ENCODE measurements at regions not wholly inside any gene's neighbourhood (a gene's known extent, or its start where the extent isn't known, plus 50 kb on each side); places are given as distances from the start of the nearest gene placed in this dataset.

- H4K20me1 ChIP-seq (ENCODE audit: control insufficient read depth, extremely low read depth, insufficient read depth, low read length), result no peaks in the 10 kb centered on the region
- no peaks in the 10 kb centered on the region for H3K9me3 ChIP-seq (ENCODE audit: control insufficient read depth, low read depth, low read length)
- TF ChIP-seq CTCF (optimal IDR thresholded peaks at IDR 0.05 in 1 of 3, IDR thresholded peaks at IDR 0.05 in 1 of 3, conservative IDR thresholded peaks at IDR 0.05 in 1 of 3; ENCODE audit: extremely low read depth in 1 of 3, insufficient read depth in 2 of 3, low read length in 3 of 3), result no peak
- TF ChIP-seq EZH2 (IDR thresholded peaks at IDR 0.05; ENCODE audit: low read length), result no peak
- no peak overlapping the region for H3K4me3 ChIP-seq (ENCODE audit: control insufficient read depth in 2 of 3, extremely low read depth in 1 of 3, insufficient read depth in 2 of 3, low read depth in 1 of 3, low read length in 3 of 3)
- H3K36me3 ChIP-seq (ENCODE audit: control insufficient read depth in 2 of 2, extremely low read depth in 1 of 2, insufficient read depth in 2 of 2, low read length in 2 of 2), result no peaks in the 10 kb centered on the region
- H3K9me1 ChIP-seq (ENCODE audit: control insufficient read depth, extremely low read depth, insufficient read depth, low read length), result no peaks in the 10 kb centered on the region
- H3K9ac ChIP-seq (ENCODE audit: control insufficient read depth, extremely low read depth, insufficient read depth, low read length), result no peak overlapping the region
- H3K27me3 ChIP-seq (ENCODE audit: control insufficient read depth, extremely low read depth, insufficient read depth, low read length), result no peaks in the 10 kb centered on the region
- DNase-seq (ENCODE audit: low read depth, low spot score), result no peak
- H3K27ac ChIP-seq (ENCODE audit: control insufficient read depth, insufficient read depth, low read length), result no peak overlapping the region
- dilution Hi-C loops (cut with MboI; ENCODE audit: extremely low pct_ligation_motif_present, low sequenced_read_pairs), result no loop called here
- H3K4me1 ChIP-seq (ENCODE audit: control insufficient read depth, extremely low read depth, insufficient read depth, low read length), result no peaks in the 10 kb centered on the region
- no peaks in the 10 kb centered on the region for H3K79me2 ChIP-seq (ENCODE audit: control insufficient read depth, insufficient read depth, low read length)
- H2AFZ ChIP-seq (ENCODE audit: control insufficient read depth, low read length), result no peak overlapping the region
- no peak overlapping the region for H3K4me2 ChIP-seq (ENCODE audit: control insufficient read depth, extremely low read depth, insufficient read depth, low read depth, low read length)
- FAIRE-seq, result no peak
These were observed 991.6 kb downstream of the SLC6A15 start for GRCh38 chr12:83920821-83921547.

GRCh38 chr12:83919081-83919480 lies 993.5 kb downstream of the SLC6A15 start:
- no peak for FAIRE-seq

More at GRCh38 chr12:83919081-83919480, 993.5 kb downstream of the SLC6A15 start:
- Histone ChIP-seq H2AFZ (ENCODE audit: control insufficient read depth, low read length) (peak overlapping the region; percentile 2), H3K27ac (ENCODE audit: control insufficient read depth, insufficient read depth, low read length) (no peak overlapping the region), H3K36me3 (ENCODE audit: control insufficient read depth in 2 of 2, extremely low read depth in 1 of 2, insufficient read depth in 2 of 2, low read length in 2 of 2) (no peaks in the 10 kb centered on the region), H3K9me3 (ENCODE audit: control insufficient read depth, low read depth, low read length) (no peaks in the 10 kb centered on the region), H3K4me2 (ENCODE audit: control insufficient read depth, extremely low read depth, insufficient read depth, low read depth, low read length) (no peak overlapping the region), H3K9ac (ENCODE audit: control insufficient read depth, extremely low read depth, insufficient read depth, low read length) (no peak overlapping the region), H4K20me1 (ENCODE audit: control insufficient read depth, extremely low read depth, insufficient read depth, low read length) (no peaks in the 10 kb centered on the region), H3K4me3 (ENCODE audit: control insufficient read depth in 2 of 3, extremely low read depth in 1 of 3, insufficient read depth in 2 of 3, low read depth in 1 of 3, low read length in 3 of 3) (no peak overlapping the region), H3K9me1 (ENCODE audit: control insufficient read depth, extremely low read depth, insufficient read depth, low read length) (no peaks in the 10 kb centered on the region), H3K27me3 (ENCODE audit: control insufficient read depth, extremely low read depth, insufficient read depth, low read length) (no peaks in the 10 kb centered on the region), H3K79me2 (ENCODE audit: control insufficient read depth, insufficient read depth, low read length) (no peaks in the 10 kb centered on the region), H3K4me1 (ENCODE audit: control insufficient read depth, extremely low read depth, insufficient read depth, low read length) (no peaks in the 10 kb centered on the region)
- DNase-seq (ENCODE audit: low read depth, low spot score), result no peak
- TF ChIP-seq CTCF (optimal IDR thresholded peaks at IDR 0.05 in 1 of 3, IDR thresholded peaks at IDR 0.05 in 1 of 3, conservative IDR thresholded peaks at IDR 0.05 in 1 of 3; ENCODE audit: extremely low read depth in 1 of 3, insufficient read depth in 2 of 3, low read length in 3 of 3) (no peak), EZH2 (IDR thresholded peaks at IDR 0.05; ENCODE audit: low read length) (no peak)
- dilution Hi-C loops (cut with MboI; ENCODE audit: extremely low pct_ligation_motif_present, low sequenced_read_pairs), result no loop called here

Data from keratinocyte (primary cell).